ENCODE measurements at regions not wholly inside any gene's neighbourhood (a gene's known extent, or its start where the extent isn't known, plus 50 kb on each side); places are given as distances from the start of the nearest gene placed in this dataset.

GRCh38 chr3:193827040-193827669 lies 234.1 kb downstream of the OPA1 start:
- intact Hi-C loops (cut with micrococcal nuclease): no loop called here

GRCh38 chr3:193827871-193828270 lies 234.9 kb downstream of the OPA1 start:
- intact Hi-C loops (cut with micrococcal nuclease): no loop called here

GRCh38 chr3:193828477-193828876 lies 235.5 kb downstream of the OPA1 start:
- intact Hi-C loops (cut with micrococcal nuclease): no loop called here

DNA sequence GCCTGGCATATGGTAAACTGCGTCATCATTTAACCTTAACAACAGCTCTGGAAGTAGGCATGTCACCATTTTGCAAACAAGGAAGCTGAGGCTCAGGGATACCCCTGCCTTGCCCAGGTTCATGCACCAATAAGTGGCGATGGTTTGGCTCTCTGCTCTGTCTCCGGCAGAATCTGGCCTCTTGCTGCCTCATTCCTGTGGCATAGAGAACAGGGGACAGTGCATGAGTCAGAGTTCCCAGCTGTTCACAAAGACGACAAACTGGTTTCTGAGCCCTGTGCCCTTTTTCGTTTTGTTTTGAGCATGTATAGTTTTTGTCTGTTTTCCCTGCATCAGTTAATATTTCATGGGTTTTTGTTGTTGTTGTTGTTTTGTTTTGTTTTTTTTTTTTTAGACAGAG lies 236.8 kb downstream of the OPA1 start:
- intact Hi-C loops (cut with micrococcal nuclease): no loop called here

DNA sequence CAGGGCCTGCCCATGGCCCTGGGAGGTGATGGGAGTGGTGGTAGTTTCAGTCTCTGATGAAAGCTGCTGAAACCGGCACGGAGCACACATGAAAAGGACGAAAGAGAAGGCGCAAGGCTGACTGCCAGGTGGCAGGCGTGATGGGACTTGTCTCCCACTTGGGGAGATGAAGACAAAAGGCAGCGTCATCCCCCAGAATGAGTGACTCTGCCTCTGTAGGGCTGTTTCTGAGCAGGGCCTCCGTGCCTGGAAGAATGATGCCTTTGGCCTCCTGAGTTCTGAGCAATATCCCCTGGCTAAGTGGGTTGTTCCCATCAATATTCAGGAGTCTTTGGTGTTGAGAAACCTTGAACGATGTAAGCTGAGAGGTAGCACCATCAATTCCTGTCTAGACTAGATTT lies 237.8 kb downstream of the OPA1 start:
- intact Hi-C loops (cut with micrococcal nuclease): no loop called here

GRCh38 chr3:193831495-193832455 lies 238.8 kb downstream of the OPA1 start:
- intact Hi-C loops (cut with micrococcal nuclease): no loop called here

DNA sequence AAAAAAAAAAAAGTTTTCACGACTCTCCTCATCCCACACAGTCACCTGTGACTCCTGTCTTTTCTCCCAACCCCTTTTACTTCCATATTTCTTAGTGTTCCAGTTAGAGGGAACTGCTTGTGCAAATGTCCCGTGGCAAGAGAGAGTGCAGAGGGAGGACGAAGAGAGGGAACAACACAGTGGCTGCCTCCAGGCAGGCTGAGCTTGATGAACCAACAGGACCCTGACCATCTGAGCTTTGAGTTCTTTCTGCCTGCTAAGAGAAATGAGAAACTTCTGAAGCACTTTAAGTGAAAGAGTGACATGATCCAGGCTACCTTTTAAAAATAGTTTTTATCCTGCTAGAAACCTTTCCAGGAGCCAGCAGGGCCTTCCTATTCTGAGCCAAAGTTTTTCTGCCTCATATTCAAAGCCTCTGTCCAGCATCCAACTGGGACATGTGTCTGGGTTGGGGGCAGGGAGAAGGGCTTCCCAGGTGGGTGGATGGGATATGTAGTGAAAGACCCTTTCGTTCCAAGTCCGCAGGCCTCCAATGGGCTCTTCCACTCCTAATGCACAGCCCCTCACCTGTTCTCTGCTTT lies 239.9 kb downstream of the OPA1 start:
- intact Hi-C loops (cut with micrococcal nuclease): no loop called here

GRCh38 chr3:193833592-193833991 lies 240.6 kb downstream of the OPA1 start:
- intact Hi-C loops (cut with micrococcal nuclease): no loop called here

GRCh38 chr3:193835414-193835813 lies 242.4 kb downstream of the OPA1 start:
- intact Hi-C loops (cut with micrococcal nuclease): no loop called here

GRCh38 chr3:193836511-193836910 lies 243.5 kb downstream of the OPA1 start:
- intact Hi-C loops (cut with micrococcal nuclease): no loop called here

GRCh38 chr3:193836918-193837317 lies 243.9 kb downstream of the OPA1 start:
- intact Hi-C loops (cut with micrococcal nuclease): no loop called here

GRCh38 chr3:193837347-193837827 lies 244.4 kb downstream of the OPA1 start:
- intact Hi-C loops (cut with micrococcal nuclease): no loop called here

DNA sequence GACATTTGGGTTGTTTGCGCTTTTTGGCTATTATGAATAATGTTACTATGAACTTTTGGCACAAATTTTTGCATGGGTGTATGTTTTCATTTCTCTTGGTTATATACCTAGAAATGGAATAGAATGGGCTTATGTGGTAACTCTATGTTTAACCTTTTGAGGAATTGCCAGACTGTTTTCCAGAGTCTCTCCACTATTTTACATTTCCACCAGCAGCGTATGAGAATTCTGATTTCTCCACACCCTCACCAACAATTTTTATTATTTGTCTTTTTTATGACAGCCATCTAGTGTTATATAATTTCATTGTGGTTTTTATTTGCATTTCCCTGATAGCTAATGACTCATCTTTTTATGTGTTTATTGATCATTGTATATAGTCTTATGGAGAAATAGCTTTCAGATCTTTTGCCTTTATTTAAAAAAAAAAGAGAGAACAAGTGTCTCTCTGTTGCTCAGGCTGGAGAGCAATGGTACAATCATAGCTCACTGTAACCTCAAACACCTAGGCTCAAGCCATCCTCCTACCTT lies 247.2 kb downstream of the OPA1 start:
- intact Hi-C loops (cut with micrococcal nuclease): no loop called here

- intact Hi-C loops (cut with micrococcal nuclease): no loop called here
These were observed 248.6 kb downstream of the OPA1 start for GRCh38 chr3:193841581-193841980.

- intact Hi-C loops (cut with micrococcal nuclease): no loop called here
These were observed 249.2 kb downstream of the OPA1 start for GRCh38 chr3:193842029-193842798.

GRCh38 chr3:193842832-193843473 lies 249.9 kb downstream of the OPA1 start:
- intact Hi-C loops (cut with micrococcal nuclease): no loop called here

GRCh38 chr3:193843474-193844301 lies 250.7 kb downstream of the OPA1 start:
- intact Hi-C loops (cut with micrococcal nuclease): no loop called here

GRCh38 chr3:193844472-193844871 lies 251.5 kb downstream of the OPA1 start:
- intact Hi-C loops (cut with micrococcal nuclease): no loop called here

DNA sequence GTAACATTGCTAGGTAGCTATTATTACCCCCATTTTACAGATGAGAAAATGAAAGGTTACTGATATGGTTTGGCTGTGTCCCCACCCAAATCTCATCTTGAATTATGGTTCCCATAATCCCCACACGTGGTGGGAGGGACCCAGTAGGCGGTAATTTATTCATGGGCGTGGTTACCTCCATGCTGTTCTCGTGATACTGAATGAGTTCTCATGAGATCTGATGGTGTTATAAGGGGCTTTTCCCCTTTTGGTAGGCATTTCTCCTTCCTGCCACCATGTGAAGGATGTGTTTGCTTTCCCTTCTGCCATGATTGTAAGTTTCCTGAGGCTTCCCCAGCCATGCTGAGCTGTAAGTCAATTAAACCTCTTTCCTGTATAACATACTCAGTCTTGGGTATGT lies 252.1 kb downstream of the OPA1 start:
- intact Hi-C loops (cut with micrococcal nuclease): no loop called here

DNA sequence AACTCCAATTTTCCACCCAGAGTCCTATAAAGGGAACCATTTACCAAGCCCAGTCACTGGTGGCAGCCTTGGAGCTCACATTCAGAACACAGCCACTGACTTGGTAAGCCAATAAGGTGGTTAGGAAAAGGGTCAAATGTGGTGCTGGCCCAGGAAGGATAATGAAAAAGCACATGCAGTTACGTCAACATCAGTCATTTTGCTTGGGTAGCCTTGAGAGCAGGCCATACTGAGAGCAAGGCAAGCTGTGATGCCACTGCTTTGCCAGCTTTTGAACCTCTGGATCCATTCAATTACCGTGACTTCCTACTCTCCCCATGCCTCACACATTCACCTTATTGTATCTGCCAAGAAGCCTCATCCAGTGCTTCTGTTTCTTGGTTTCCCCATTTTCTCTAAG lies 253.6 kb downstream of the OPA1 start:
- intact Hi-C loops (cut with micrococcal nuclease): no loop called here

All from T-helper 2 cell treated with Interferon-gamma antibody and Interleukin-4, amounts not matched to agents 100 ng/mL and 5 ng/mL, for 36 hours (primary cell).